H9 (cell line): ENCODE measurements at regions not wholly inside any gene's neighbourhood (a gene's known extent, or its start where the extent isn't known, plus 50 kb on each side); places are given as distances from the start of the nearest gene placed in this dataset.

Experiments
- DNase-seq: peaks from one replicate; pipeline ENCODE4 v3.0.0-alpha.2; 2017
- H2AFZ ChIP-seq: one replicate; pipeline ENCODE4 v1.6.1; 2013; ENCODE audit warnings: mild to moderate bottlenecking, low read length, control low read depth, moderate library complexity
- H2AK5ac ChIP-seq: 2 replicates; pipeline ENCODE4 v1.6.1; 2013; ENCODE audit warnings: low read length, control low read depth, mixed read lengths; ENCODE audit not compliant: insufficient read length
- H2BK120ac ChIP-seq: one replicate; pipeline ENCODE4 v1.6.1; 2013; ENCODE audit warnings: low read depth, mild to moderate bottlenecking, low read length, control low read depth, inconsistent platforms; ENCODE audit not compliant: poor library complexity, severe bottlenecking
- H2BK12ac ChIP-seq: 2 replicates; pipeline ENCODE4 v1.6.1; 2013; ENCODE audit warnings: low read length, control low read depth, mixed read lengths, low read depth; ENCODE audit not compliant: insufficient read length
- H2BK15ac ChIP-seq: 2 replicates; pipeline ENCODE4 v1.6.1; 2013; ENCODE audit warnings: low read depth, low read length, control low read depth
- H2BK20ac ChIP-seq: one replicate; pipeline ENCODE4 v1.6.1; 2013; ENCODE audit warnings: low read depth, mild to moderate bottlenecking, low read length, control low read depth, inconsistent platforms; ENCODE audit not compliant: poor library complexity, severe bottlenecking
- H2BK5ac ChIP-seq: 2 replicates; pipeline ENCODE4 v1.6.1; 2013; ENCODE audit warnings: low read length, control low read depth, mixed read lengths; ENCODE audit not compliant: insufficient read length
- H3K14ac ChIP-seq: 2 replicates; pipeline ENCODE4 v1.6.1; 2013; ENCODE audit warnings: low read length, control low read depth; ENCODE audit not compliant: insufficient read depth
- H3K18ac ChIP-seq: 2 replicates; pipeline ENCODE4 v1.6.1; 2013; ENCODE audit warnings: low read depth, mild to moderate bottlenecking, mixed read lengths, low read length, control low read depth; ENCODE audit not compliant: insufficient read length
- H3K23ac ChIP-seq: 2 replicates; pipeline ENCODE4 v1.6.1; 2013; ENCODE audit warnings: low read length, control low read depth, mixed read lengths, low read depth; ENCODE audit not compliant: insufficient read length
- H3K23me2 ChIP-seq: 2 replicates; pipeline ENCODE4 v1.6.1; 2013; ENCODE audit warnings: low read depth, mild to moderate bottlenecking, mixed read lengths, low read length, control low read depth; ENCODE audit not compliant: insufficient read length, poor library complexity, severe bottlenecking
- H3K27ac ChIP-seq: 2 replicates; pipeline ENCODE4 v1.5.1; 2013; ENCODE audit warnings: low read length, control low read depth, mixed read lengths, low read depth; ENCODE audit not compliant: insufficient read length
- H3K27me3 ChIP-seq: 2 replicates; pipeline ENCODE4 v1.6.1; 2013; ENCODE audit warnings: low read length, control low read depth, inconsistent platforms; ENCODE audit not compliant: insufficient read depth
- H3K4ac ChIP-seq: 2 replicates; pipeline ENCODE4 v1.6.1; 2013; ENCODE audit warnings: low read depth, mild to moderate bottlenecking, control low read depth, inconsistent platforms, low read length, moderate library complexity
- H3K4me1 ChIP-seq: 2 replicates; pipeline ENCODE4 v1.6.1; 2013; ENCODE audit warnings: low read length, control low read depth, inconsistent platforms; ENCODE audit not compliant: insufficient read depth
- H3K4me2 ChIP-seq: 2 replicates; pipeline ENCODE4 v1.6.1; 2013; ENCODE audit warnings: low read length, control low read depth, mixed read lengths; ENCODE audit not compliant: insufficient read length, insufficient read depth
- H3K56ac ChIP-seq: 2 replicates; pipeline ENCODE4 v1.6.1; 2013; ENCODE audit warnings: low read depth, mild to moderate bottlenecking, mixed read lengths, low read length, control low read depth; ENCODE audit not compliant: insufficient read length
- H3K79me1 ChIP-seq: 2 replicates; pipeline ENCODE4 v1.6.1; 2013; ENCODE audit warnings: low read depth, mild to moderate bottlenecking, moderate library complexity, low read length, control low read depth, inconsistent platforms; ENCODE audit not compliant: insufficient read depth, poor library complexity, severe bottlenecking
- H3K79me2 ChIP-seq: 2 replicates; pipeline ENCODE4 v1.6.1; 2013; ENCODE audit warnings: low read length, control low read depth, inconsistent platforms; ENCODE audit not compliant: insufficient read depth
- H3K9ac ChIP-seq: 2 replicates; pipeline ENCODE4 v1.6.1; 2013; ENCODE audit warnings: low read length, control low read depth, mixed read lengths; ENCODE audit not compliant: insufficient read length; ENCODE audit errors: extremely low read depth
- H3K9me3 ChIP-seq: one replicate; pipeline ENCODE4 v1.6.1; 2013; ENCODE audit warnings: low read depth, low read length, inconsistent platforms; ENCODE audit not compliant: control insufficient read depth
- H3T11ph ChIP-seq: one replicate; pipeline ENCODE4 v1.6.1; 2013; ENCODE audit warnings: mild to moderate bottlenecking, low read length, control low read depth, inconsistent platforms
- H4K20me1 ChIP-seq: one replicate; pipeline ENCODE4 v1.6.1; 2013; ENCODE audit not compliant: control insufficient read depth, insufficient read length, insufficient read depth
- H4K5ac ChIP-seq: 2 replicates; pipeline ENCODE4 v1.6.1; 2013; ENCODE audit warnings: low read depth, mild to moderate bottlenecking, mixed read lengths, low read length, control low read depth; ENCODE audit not compliant: insufficient read length
- H4K8ac ChIP-seq: replicated peaks from 2 replicates; pipeline ENCODE4 v1.6.1; 2013; ENCODE audit warnings: low read length, control low read depth, mixed read lengths, low read depth; ENCODE audit not compliant: insufficient read length
- H4K91ac ChIP-seq: 2 replicates; pipeline ENCODE4 v1.6.1; 2013; ENCODE audit warnings: low read depth, mild to moderate bottlenecking, moderate library complexity, mixed read lengths, low read length, control low read depth; ENCODE audit not compliant: insufficient read length
- H3K27ac Mint-ChIP-seq, 3 experiments: 2 replicates in 2 of 3; 3 replicates in 1 of 3; pipeline ENCODE4 v1.8.0; 2020 to 2021; ENCODE audit warnings: mixed read lengths in 3 of 3, mild to moderate bottlenecking in 1 of 3, moderate library complexity in 1 of 3
- H3K27me3 Mint-ChIP-seq: 2 replicates; pipeline ENCODE4 v1.8.0; 2021; ENCODE audit warnings: low read depth, mild to moderate bottlenecking, moderate library complexity, mixed read lengths
- H3K36me3 Mint-ChIP-seq, 3 experiments: 2 replicates in 2 of 3; 3 replicates in 1 of 3; pipeline ENCODE4 v1.8.0; 2020 to 2021; ENCODE audit warnings: low read depth in 3 of 3, mixed read lengths in 3 of 3; ENCODE audit not compliant: insufficient read depth in 1 of 3
- H3K4me1 Mint-ChIP-seq, 2 experiments: 2 replicates each; pipeline ENCODE4 v1.8.0; 2020; ENCODE audit warnings: mixed read lengths in 2 of 2
- H3K4me3 Mint-ChIP-seq, 2 experiments: 2 replicates in 1 of 2; 3 replicates in 1 of 2; pipeline ENCODE4 v1.8.0; 2020 to 2021; ENCODE audit warnings: mild to moderate bottlenecking in 2 of 2, mixed read lengths in 2 of 2, moderate library complexity in 1 of 2
- H3K9me3 Mint-ChIP-seq, 2 experiments: 2 replicates in 1 of 2; 3 replicates in 1 of 2; pipeline ENCODE4 v1.8.0; 2020; ENCODE audit warnings: mild to moderate bottlenecking in 2 of 2, mixed read lengths in 2 of 2, moderate library complexity in 1 of 2
- WGBS: extraction: QIAGEN DNeasy Blood & Tissue Kit; methylation state at CpG from one replicate; pipeline ENCODE4 v1.1.7; 2013; ENCODE audit warnings: missing lambda C conversion rate, low lambda C conversion rate, mixed read lengths; ENCODE audit not compliant: insufficient read length; ENCODE audit errors: extremely low coverage; 5-methylcytosine and 5-hydroxymethylcytosine counted together
- TF ChIP-seq, protein P1 (sequence below): fragments of 200-600 bp; sonication (generic); conservative IDR thresholded peaks from 3 replicates; pipeline ENCODE4 v1.8.0; 2021; ENCODE audit warnings: antibody characterized with exemption, mild to moderate bottlenecking

- Histone ChIP-seq H2BK15ac (no peak overlapping the region), H3K79me1 (no peaks in the 10 kb centered on the region), H2BK5ac (no peak overlapping the region), H2AFZ (no peak overlapping the region), H2BK120ac (no peak overlapping the region), H3K9ac (no peak overlapping the region), H2BK20ac (no peak overlapping the region), H4K91ac (no peak overlapping the region), H3K4me2 (no peak overlapping the region), H3K27me3 (no peaks in the 10 kb centered on the region), H3K27ac (no peak overlapping the region), H3K4me1 (no peaks in the 10 kb centered on the region), H3K9me3 (no peaks in the 10 kb centered on the region), H4K20me1 (no peaks in the 10 kb centered on the region), H3K79me2 (no peaks in the 10 kb centered on the region), H3K23ac (no peak overlapping the region), H3K14ac (no peak overlapping the region), H3K23me2 (no peaks in the 10 kb centered on the region), H2AK5ac (no peak overlapping the region), H4K5ac (no peak overlapping the region), H2BK12ac (no peak overlapping the region), H3K18ac (no peak overlapping the region), H3T11ph (no peak overlapping the region), H3K56ac (no peak overlapping the region), H3K4ac (no peak overlapping the region), H4K8ac (no peak overlapping the region)
- H3K36me3 Mint-ChIP-seq: no peaks in the 10 kb centered on the region
- H3K27me3 Mint-ChIP-seq: no peaks in the 10 kb centered on the region
- no peaks in the 10 kb centered on the region; a peak in 1 of 5 replicates for H3K9me3 Mint-ChIP-seq
- TF ChIP-seq, protein P1, sequence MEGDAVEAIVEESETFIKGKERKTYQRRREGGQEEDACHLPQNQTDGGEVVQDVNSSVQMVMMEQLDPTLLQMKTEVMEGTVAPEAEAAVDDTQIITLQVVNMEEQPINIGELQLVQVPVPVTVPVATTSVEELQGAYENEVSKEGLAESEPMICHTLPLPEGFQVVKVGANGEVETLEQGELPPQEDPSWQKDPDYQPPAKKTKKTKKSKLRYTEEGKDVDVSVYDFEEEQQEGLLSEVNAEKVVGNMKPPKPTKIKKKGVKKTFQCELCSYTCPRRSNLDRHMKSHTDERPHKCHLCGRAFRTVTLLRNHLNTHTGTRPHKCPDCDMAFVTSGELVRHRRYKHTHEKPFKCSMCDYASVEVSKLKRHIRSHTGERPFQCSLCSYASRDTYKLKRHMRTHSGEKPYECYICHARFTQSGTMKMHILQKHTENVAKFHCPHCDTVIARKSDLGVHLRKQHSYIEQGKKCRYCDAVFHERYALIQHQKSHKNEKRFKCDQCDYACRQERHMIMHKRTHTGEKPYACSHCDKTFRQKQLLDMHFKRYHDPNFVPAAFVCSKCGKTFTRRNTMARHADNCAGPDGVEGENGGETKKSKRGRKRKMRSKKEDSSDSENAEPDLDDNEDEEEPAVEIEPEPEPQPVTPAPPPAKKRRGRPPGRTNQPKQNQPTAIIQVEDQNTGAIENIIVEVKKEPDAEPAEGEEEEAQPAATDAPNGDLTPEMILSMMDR: no peak
- no CpG with 5 or more reads among the region's 6 CpGs for WGBS
- DNase-seq: no peak
- no peaks in the 10 kb centered on the region for H3K4me1 Mint-ChIP-seq
- no peak overlapping the region for H3K4me3 Mint-ChIP-seq
- no peak overlapping the region for H3K27ac Mint-ChIP-seq
These were observed 101.3 kb upstream of the SOX11 start for GRCh38 chr2:5590886-5591285.
